Trophoblast cell (in vitro differentiated cells and primary cell): ENCODE measurements at regions not wholly inside any gene's neighbourhood (a gene's known extent, or its start where the extent isn't known, plus 50 kb on each side); places are given as distances from the start of the nearest gene placed in this dataset.

Experiments used
- DNase-seq, 2 donors: peaks; one replicate each; pipeline ENCODE4 v3.0.0-alpha.2; 2016
- H2AFZ ChIP-seq: 2 replicates; pipeline ENCODE4 v1.6.1; 2013; ENCODE audit warnings: low read length, moderate library complexity, mild to moderate bottlenecking; ENCODE audit not compliant: insufficient read depth, poor library complexity
- H2AK5ac ChIP-seq: 2 replicates; pipeline ENCODE4 v1.6.1; 2013; ENCODE audit warnings: mild to moderate bottlenecking, low read length
- H2BK120ac ChIP-seq: 2 replicates; pipeline ENCODE4 v1.6.1; 2013; ENCODE audit warnings: low read length, mild to moderate bottlenecking, moderate library complexity; ENCODE audit not compliant: insufficient read depth, poor library complexity
- H2BK12ac ChIP-seq: 2 replicates; pipeline ENCODE4 v1.6.1; 2013; ENCODE audit warnings: mild to moderate bottlenecking, low read length, moderate library complexity
- H2BK5ac ChIP-seq: 2 replicates; pipeline ENCODE4 v1.6.1; 2013; ENCODE audit warnings: low read length, low read depth, moderate library complexity, mild to moderate bottlenecking; ENCODE audit not compliant: poor library complexity
- H3K14ac ChIP-seq: 2 replicates; pipeline ENCODE4 v1.6.1; 2013; ENCODE audit warnings: mild to moderate bottlenecking, low read length
- H3K18ac ChIP-seq: 2 replicates; pipeline ENCODE4 v1.6.1; 2013; ENCODE audit warnings: mild to moderate bottlenecking, low read length
- H3K23ac ChIP-seq: 2 replicates; pipeline ENCODE4 v1.6.1; 2013; ENCODE audit warnings: low read length
- H3K27ac ChIP-seq: 2 replicates; pipeline ENCODE4 v1.5.1; 2013; ENCODE audit warnings: low read depth, mild to moderate bottlenecking, inconsistent platforms, low read length, moderate library complexity
- H3K27me3 ChIP-seq: 2 replicates; pipeline ENCODE4 v1.6.1; 2013; ENCODE audit warnings: inconsistent platforms, mild to moderate bottlenecking, low read length, moderate library complexity; ENCODE audit not compliant: insufficient read depth
- H3K36me3 ChIP-seq, 2 experiments: 1 replicate in 1 of 2; 2 replicates in 1 of 2; pipeline ENCODE4 v1.6.1; 2013; ENCODE audit warnings: low read length in 2 of 2, mild to moderate bottlenecking in 2 of 2, moderate library complexity in 1 of 2; ENCODE audit not compliant: insufficient read depth in 2 of 2, control insufficient read depth in 1 of 2
- H3K4ac ChIP-seq: 2 replicates; pipeline ENCODE4 v1.6.1; 2013; ENCODE audit warnings: low read depth, mild to moderate bottlenecking, low read length, moderate library complexity
- H3K4me1 ChIP-seq, 2 experiments: 1 replicate in 1 of 2; 2 replicates in 1 of 2; pipeline ENCODE4 v1.6.1; 2013; ENCODE audit warnings: low read length in 2 of 2, mild to moderate bottlenecking in 2 of 2, moderate library complexity in 1 of 2; ENCODE audit not compliant: insufficient read depth in 2 of 2, control insufficient read depth in 1 of 2
- H3K4me2 ChIP-seq: 2 replicates; pipeline ENCODE4 v1.6.1; 2013; ENCODE audit warnings: inconsistent platforms, mild to moderate bottlenecking, low read length, moderate library complexity
- H3K4me3 ChIP-seq: 2 replicates; pipeline ENCODE4 v1.5.1; 2013; ENCODE audit warnings: mild to moderate bottlenecking, low read depth, low read length, inconsistent platforms
- H3K79me1 ChIP-seq: one replicate; pipeline ENCODE4 v1.6.1; 2013; ENCODE audit warnings: low read length
- H3K79me2 ChIP-seq: 2 replicates; pipeline ENCODE4 v1.6.1; 2013; ENCODE audit warnings: low read length, mild to moderate bottlenecking; ENCODE audit not compliant: control insufficient read depth, insufficient read depth, poor library complexity
- H3K9ac ChIP-seq: 2 replicates; pipeline ENCODE4 v1.6.1; 2013; ENCODE audit warnings: mild to moderate bottlenecking, low read length
- H3K9me3 ChIP-seq: 2 replicates; pipeline ENCODE4 v1.6.1; 2013; ENCODE audit warnings: low read depth, mild to moderate bottlenecking, control low read depth, inconsistent platforms, low read length; ENCODE audit not compliant: insufficient read depth
- H4K12ac ChIP-seq: 2 replicates; pipeline ENCODE4 v1.6.1; 2013; ENCODE audit warnings: low read depth, mild to moderate bottlenecking, low read length, moderate library complexity
- H4K8ac ChIP-seq: 2 replicates; pipeline ENCODE4 v1.6.1; 2013; ENCODE audit warnings: low read depth, mild to moderate bottlenecking, low read length, moderate library complexity
- H4K91ac ChIP-seq: one replicate; pipeline ENCODE4 v1.6.1; 2013; ENCODE audit warnings: low read depth, mild to moderate bottlenecking, low read length, moderate library complexity
- WGBS: extraction: QIAGEN DNeasy Blood & Tissue Kit; methylation state at CpG from one replicate; pipeline ENCODE4 v1.1.7; 2013; ENCODE audit warnings: missing lambda C conversion rate; ENCODE audit not compliant: insufficient read length, insufficient coverage; ENCODE audit errors: extremely low coverage; 5-methylcytosine and 5-hydroxymethylcytosine counted together

DNA sequence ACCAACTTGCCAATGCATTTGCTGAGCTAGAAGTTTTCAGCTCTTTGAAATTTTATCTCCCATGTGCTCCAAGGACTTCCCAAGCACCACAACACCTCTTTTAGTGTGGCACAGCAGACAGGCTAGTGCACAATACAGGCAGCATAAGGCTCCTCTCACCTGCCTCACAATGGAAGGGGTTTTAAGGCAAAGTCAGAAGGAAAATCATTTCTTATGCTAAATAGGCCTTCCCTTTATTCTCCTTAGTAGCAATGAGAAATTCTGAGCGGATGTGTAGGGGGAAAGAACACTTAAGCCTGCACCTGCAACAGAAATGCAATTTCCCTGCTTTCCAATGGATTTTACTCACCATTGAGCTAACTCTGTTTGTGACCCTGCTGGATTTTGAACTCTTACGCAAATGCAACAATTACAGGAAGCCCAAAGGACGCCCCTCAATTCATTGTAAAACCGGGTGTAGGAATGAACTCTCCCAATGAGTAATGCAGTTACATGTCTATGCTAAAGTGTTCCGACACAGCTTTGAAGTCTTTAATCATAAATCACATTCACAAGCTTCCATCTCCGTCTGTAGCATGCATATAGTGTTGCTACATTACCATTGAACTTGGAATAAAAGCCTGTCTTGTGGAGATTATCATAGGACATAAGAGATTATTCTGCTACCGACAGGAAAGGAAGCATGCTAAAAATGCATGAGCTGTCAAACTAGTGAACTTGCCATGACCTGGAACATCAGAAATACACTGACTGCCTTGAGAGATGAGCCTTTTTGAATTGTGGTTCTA is 1084.9 kb downstream of the RPA4 start:
- Histone ChIP-seq H3K79me2 (no peaks in the 10 kb centered on the region), H2BK12ac (no peak overlapping the region), H3K4me3 (no peak overlapping the region), H2BK5ac (no peak overlapping the region), H3K9me3 (no peaks in the 10 kb centered on the region), H3K4me1 (no peaks in the 10 kb centered on the region), H4K91ac (no peak overlapping the region), H2AK5ac (no peak overlapping the region), H4K8ac (no peak overlapping the region), H3K27me3 (no peaks in the 10 kb centered on the region), H3K23ac (no peak overlapping the region), H3K79me1 (no peaks in the 10 kb centered on the region), H3K27ac (no peak overlapping the region), H4K12ac (no peak overlapping the region), H3K36me3 (no peaks in the 10 kb centered on the region), H3K18ac (no peak overlapping the region), H2BK120ac (no peak overlapping the region), H3K14ac (no peak overlapping the region), H3K4ac (no peak overlapping the region), H3K9ac (no peak overlapping the region), H2AFZ (no peak overlapping the region), H3K4me2 (no peak overlapping the region)
- DNase-seq, result peak in 1 of 2 donors; percentile 16
- WGBS, result no CpG with 5 or more reads among the region's 7 CpGs

- Histone ChIP-seq H4K12ac (no peak overlapping the region), H3K36me3 (no peaks in the 10 kb centered on the region), H3K9me3 (no peaks in the 10 kb centered on the region), H3K18ac (no peak overlapping the region), H3K4me1 (no peaks in the 10 kb centered on the region), H3K4me3 (no peak overlapping the region), H3K27me3 (no peaks in the 10 kb centered on the region), H2BK12ac (no peak overlapping the region), H4K91ac (no peak overlapping the region), H3K9ac (no peak overlapping the region), H3K79me2 (no peaks in the 10 kb centered on the region), H2BK120ac (no peak overlapping the region), H2AK5ac (no peak overlapping the region), H4K8ac (no peak overlapping the region), H3K79me1 (no peaks in the 10 kb centered on the region), H3K4me2 (no peak overlapping the region), H2BK5ac (no peak overlapping the region), H2AFZ (no peak overlapping the region), H3K4ac (no peak overlapping the region), H3K27ac (no peak overlapping the region), H3K23ac (no peak overlapping the region), H3K14ac (no peak overlapping the region)
- no CpG with 5 or more reads among the region's 4 CpGs for WGBS
- peak; percentile 17 to 53 for DNase-seq
These were observed 1100.9 kb downstream of the RPA4 start for GRCh38 chrX:97984641-97985040.

- Histone ChIP-seq H3K23ac (no peak overlapping the region), H3K4me3 (no peak overlapping the region), H2AFZ (no peak overlapping the region), H3K4ac (no peak overlapping the region), H2AK5ac (no peak overlapping the region), H4K12ac (no peak overlapping the region), H3K27ac (no peak overlapping the region), H3K36me3 (no peaks in the 10 kb centered on the region), H3K4me2 (no peak overlapping the region), H4K8ac (no peak overlapping the region), H3K9me3 (no peaks in the 10 kb centered on the region), H3K14ac (no peak overlapping the region), H2BK12ac (no peak overlapping the region), H3K4me1 (no peaks in the 10 kb centered on the region), H2BK120ac (no peak overlapping the region), H3K18ac (no peak overlapping the region), H3K79me2 (no peaks in the 10 kb centered on the region), H3K79me1 (no peaks in the 10 kb centered on the region), H4K91ac (no peak overlapping the region), H2BK5ac (no peak overlapping the region), H3K9ac (no peak overlapping the region), H3K27me3 (no peaks in the 10 kb centered on the region)
- WGBS, result no CpG with 5 or more reads among the region's 4 CpGs
- DNase-seq, result peak in 1 of 2 donors; percentile 74
These were observed 1101.4 kb downstream of the RPA4 start for GRCh38 chrX:97985096-97985495.

DNA sequence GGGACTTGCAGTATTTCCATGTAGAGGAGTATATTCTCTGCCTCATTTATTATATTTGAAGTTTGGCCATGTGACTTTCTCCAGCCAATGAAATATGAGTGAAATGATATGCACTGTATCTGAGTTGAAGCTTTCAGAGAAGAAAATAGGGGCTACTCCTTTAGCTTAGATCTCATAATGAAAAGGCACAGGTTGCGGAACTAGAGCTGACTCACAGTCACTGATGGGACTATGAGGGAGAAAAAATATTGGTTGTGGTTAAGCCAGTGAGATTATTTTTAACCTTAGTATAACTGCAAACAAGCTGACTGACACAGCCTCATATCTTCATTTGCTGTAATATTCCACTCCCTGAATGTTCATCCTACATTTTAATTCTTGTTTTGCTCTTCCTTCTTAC is 1104.3 kb downstream of the RPA4 start:
- Histone ChIP-seq H3K4me1 (no peaks in the 10 kb centered on the region), H3K27ac (no peak overlapping the region), H4K8ac (no peak overlapping the region), H3K9me3 (no peaks in the 10 kb centered on the region), H3K4ac (no peak overlapping the region), H2BK120ac (no peak overlapping the region), H2BK12ac (no peak overlapping the region), H3K27me3 (no peaks in the 10 kb centered on the region), H3K14ac (no peak overlapping the region), H3K79me1 (no peaks in the 10 kb centered on the region), H2AFZ (no peak overlapping the region), H2AK5ac (no peak overlapping the region), H3K23ac (no peak overlapping the region), H2BK5ac (no peak overlapping the region), H3K4me3 (no peak overlapping the region), H3K4me2 (no peak overlapping the region), H3K36me3 (no peaks in the 10 kb centered on the region), H3K18ac (no peak overlapping the region), H4K91ac (no peak overlapping the region), H4K12ac (no peak overlapping the region), H3K79me2 (no peaks in the 10 kb centered on the region), H3K9ac (no peak overlapping the region)
- DNase-seq, result no peak
- WGBS, result no CpG with 5 or more reads among the region's 1 CpG
